Activated T-cell treated with anti-CD3 and anti-CD28 coated beads, Interleukin-2, amount 50 U/mL, for 24 hours (primary cell): ENCODE measurements at regions not wholly inside any gene's neighbourhood (a gene's known extent, or its start where the extent isn't known, plus 50 kb on each side); places are given as distances from the start of the nearest gene placed in this dataset.

Experiments
- DNase-seq: peaks from one replicate; pipeline ENCODE4 v3.0.0-alpha.2; 2020
- H3K27ac Mint-ChIP-seq: 2 replicates; pipeline ENCODE4 v1.8.0; 2020; ENCODE audit warnings: mild to moderate bottlenecking, mixed read lengths
- H3K27me3 Mint-ChIP-seq: 2 replicates; pipeline ENCODE4 v1.8.0; 2020; ENCODE audit warnings: mixed read lengths
- H3K36me3 Mint-ChIP-seq: 2 replicates; pipeline ENCODE4 v1.8.0; 2020; ENCODE audit warnings: low read depth, mixed read lengths
- H3K4me1 Mint-ChIP-seq: 2 replicates; pipeline ENCODE4 v1.8.0; 2020; ENCODE audit warnings: low read depth, mixed read lengths
- H3K4me3 Mint-ChIP-seq: 2 replicates; pipeline ENCODE4 v1.8.0; 2020; ENCODE audit warnings: mild to moderate bottlenecking, moderate library complexity, mixed read lengths
- H3K9me3 Mint-ChIP-seq: 2 replicates; pipeline ENCODE4 v1.8.0; 2020; ENCODE audit warnings: mixed read lengths

DNA sequence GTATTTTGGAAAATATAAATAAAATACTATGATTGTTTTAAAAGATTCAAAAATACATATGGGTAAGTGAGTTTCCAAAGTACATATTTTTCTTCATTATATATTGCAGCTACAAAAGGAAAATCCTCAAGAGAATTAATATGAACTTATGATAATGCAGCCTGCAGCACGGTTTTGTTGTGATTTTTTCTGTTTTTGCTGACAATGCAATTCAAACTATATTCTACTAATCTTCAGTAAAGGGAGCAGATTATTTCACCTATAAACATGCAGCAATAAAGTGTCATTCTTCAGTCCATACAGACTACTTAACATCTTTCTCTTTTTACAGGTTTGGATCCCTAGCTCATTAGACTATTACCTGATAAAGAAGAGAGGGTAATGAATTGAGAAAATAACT, 582.1 kb upstream of the MGAT4C start:
- Mint-ChIP-seq H3K9me3 (peaks cover 3% of the 10 kb centered on the region), H3K36me3 (no peaks in the 10 kb centered on the region)

DNA sequence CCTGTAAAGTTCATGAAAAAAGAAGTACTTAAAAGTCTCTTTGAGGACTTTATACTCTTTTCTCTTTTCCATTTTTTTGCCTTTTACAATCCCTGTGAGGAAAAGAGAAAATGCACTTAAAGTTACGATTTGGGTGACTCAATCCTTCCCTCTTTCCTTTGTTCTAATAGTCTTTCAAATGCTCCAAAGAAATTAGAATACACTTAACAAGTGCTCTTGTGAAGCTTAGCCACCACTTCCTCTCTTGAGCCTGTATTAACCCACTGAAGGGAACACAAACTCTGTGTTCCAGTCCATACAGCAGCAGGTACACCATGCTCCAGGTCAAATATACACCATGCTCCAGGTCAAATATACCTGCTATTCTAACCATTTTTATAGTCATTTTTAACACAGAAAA, 581.1 kb upstream of the MGAT4C start:
- H3K4me3 Mint-ChIP-seq, result no peak overlapping the region
- H3K36me3 Mint-ChIP-seq, result no peaks in the 10 kb centered on the region
- no peak overlapping the region for H3K27ac Mint-ChIP-seq
- peaks cover 3% of the 10 kb centered on the region for H3K9me3 Mint-ChIP-seq
- no peaks in the 10 kb centered on the region for H3K27me3 Mint-ChIP-seq
- no peak for DNase-seq
- H3K4me1 Mint-ChIP-seq, result no peaks in the 10 kb centered on the region

More for the DNA sequence above, 582.1 kb upstream of the MGAT4C start:
- no peaks in the 10 kb centered on the region for H3K4me1 Mint-ChIP-seq
- no peak for DNase-seq
- no peaks in the 10 kb centered on the region for H3K27me3 Mint-ChIP-seq
- H3K27ac Mint-ChIP-seq, result no peak overlapping the region
- H3K4me3 Mint-ChIP-seq, result no peak overlapping the region

DNA sequence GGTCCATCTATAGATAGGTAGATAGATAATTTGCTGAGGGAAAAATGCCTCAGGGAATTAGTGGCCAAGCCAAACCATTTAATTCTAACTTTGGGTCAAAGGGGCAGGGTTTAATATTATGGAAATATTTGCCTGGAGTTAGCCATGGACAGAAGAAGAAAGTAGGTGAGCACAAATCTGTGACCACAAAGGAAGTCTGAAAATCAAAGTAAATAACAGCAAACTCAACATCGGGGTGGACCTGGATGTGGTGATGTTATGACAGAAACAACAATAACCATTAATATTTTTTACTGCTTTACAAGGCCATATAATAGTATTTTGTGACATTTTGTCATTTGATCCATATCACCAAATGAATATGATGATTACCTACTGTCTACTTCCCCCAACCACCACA, 578.0 kb upstream of the MGAT4C start:
- no peak for DNase-seq
- no peaks in the 10 kb centered on the region for H3K36me3 Mint-ChIP-seq
- no peak overlapping the region for H3K4me3 Mint-ChIP-seq
- H3K9me3 Mint-ChIP-seq, result peaks cover 3% of the 10 kb centered on the region
- H3K4me1 Mint-ChIP-seq, result no peaks in the 10 kb centered on the region
- no peaks in the 10 kb centered on the region for H3K27me3 Mint-ChIP-seq
- no peak overlapping the region for H3K27ac Mint-ChIP-seq

DNA sequence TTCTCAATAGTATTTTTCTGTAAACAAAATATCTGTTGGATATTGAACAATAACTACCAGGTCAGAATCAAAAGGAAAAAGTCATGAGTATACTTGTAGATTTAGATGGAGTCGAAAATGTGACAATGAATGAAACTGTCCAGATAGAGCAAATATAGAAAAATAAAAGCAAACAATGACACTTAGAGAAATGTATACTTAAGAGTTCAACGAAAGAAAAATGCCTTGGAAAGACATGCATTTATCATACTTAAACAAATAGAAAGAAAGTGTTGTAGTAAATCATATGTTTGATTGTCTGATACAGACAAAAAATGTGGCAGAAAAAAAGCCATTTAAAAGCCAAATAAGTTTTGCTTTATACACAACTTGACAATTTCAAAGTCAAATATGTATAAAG, 571.2 kb upstream of the MGAT4C start:
- no peak for DNase-seq
- H3K27me3 Mint-ChIP-seq, result no peaks in the 10 kb centered on the region
- peaks cover 3% of the 10 kb centered on the region for H3K9me3 Mint-ChIP-seq
- no peak overlapping the region for H3K4me3 Mint-ChIP-seq
- no peaks in the 10 kb centered on the region for H3K4me1 Mint-ChIP-seq
- H3K36me3 Mint-ChIP-seq, result no peaks in the 10 kb centered on the region
- no peak overlapping the region for H3K27ac Mint-ChIP-seq

DNA sequence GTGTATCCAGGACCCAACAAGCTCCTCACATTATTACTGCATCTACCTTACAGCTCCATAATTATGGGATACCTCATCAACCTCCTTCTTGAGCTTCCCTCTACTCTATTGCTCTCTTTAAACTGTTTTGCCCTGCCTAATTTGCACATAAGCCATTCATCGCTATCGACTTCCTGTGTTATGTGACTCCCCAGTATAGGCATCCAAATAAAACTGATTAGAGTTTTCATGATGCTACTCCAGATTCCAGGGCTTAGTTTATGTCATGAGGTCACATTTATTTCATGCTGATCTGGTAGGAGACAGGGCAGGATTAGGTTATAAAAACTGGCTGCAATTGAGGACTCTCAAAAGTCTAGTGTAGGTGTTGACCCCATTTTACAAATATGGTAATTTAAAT, 569.9 kb upstream of the MGAT4C start:
- Mint-ChIP-seq H3K27ac (no peak overlapping the region), H3K36me3 (no peaks in the 10 kb centered on the region), H3K27me3 (no peaks in the 10 kb centered on the region), H3K4me1 (no peaks in the 10 kb centered on the region), H3K9me3 (peaks cover 5% of the 10 kb centered on the region), H3K4me3 (no peak overlapping the region)
- no peak for DNase-seq

DNA sequence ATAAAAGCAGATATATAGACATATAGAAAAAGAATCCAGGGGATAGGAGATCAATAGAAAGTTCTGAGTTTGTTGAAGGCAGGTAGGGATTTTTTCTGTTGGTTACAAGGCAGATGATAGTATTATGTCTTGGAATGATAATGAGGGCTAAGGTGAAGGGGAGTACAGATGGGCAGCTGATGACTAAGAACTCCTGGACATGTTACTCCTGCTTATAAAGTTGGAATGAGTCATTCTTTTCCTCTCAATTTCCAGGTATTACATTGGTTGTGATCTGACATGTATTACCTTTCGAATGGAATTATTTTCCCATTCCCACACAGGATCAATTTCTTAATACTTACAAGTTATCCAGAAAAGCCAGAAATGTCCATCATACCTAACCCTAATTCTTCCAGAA, 545.2 kb upstream of the MGAT4C start:
- Mint-ChIP-seq H3K27ac (no peak overlapping the region), H3K9me3 (peaks cover 8% of the 10 kb centered on the region), H3K4me3 (no peak overlapping the region), H3K4me1 (no peaks in the 10 kb centered on the region), H3K36me3 (no peaks in the 10 kb centered on the region), H3K27me3 (no peaks in the 10 kb centered on the region)
- DNase-seq, result no peak

DNA sequence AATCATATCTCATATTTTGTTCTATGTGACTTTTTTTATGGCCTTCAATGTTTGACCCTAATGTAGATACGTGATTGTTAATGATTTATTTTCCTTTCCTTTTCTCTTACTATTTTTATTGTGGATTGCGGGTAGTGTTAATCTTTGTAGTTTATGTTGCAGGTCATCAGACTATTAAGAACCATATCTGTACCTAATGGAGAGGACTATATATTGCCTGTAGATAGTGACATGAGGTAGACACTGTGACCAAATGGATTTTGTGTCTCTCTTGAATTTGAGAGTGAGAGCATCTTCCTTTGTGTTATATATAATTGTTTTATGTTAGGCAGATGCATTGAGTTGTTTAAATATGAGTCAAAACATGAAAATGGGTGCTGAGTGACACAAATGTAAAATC, 543.4 kb upstream of the MGAT4C start:
- Mint-ChIP-seq H3K4me1 (no peaks in the 10 kb centered on the region), H3K27me3 (no peaks in the 10 kb centered on the region), H3K36me3 (no peaks in the 10 kb centered on the region), H3K9me3 (peaks cover 6% of the 10 kb centered on the region), H3K27ac (no peak overlapping the region), H3K4me3 (no peak overlapping the region)
- DNase-seq, result no peak

DNA sequence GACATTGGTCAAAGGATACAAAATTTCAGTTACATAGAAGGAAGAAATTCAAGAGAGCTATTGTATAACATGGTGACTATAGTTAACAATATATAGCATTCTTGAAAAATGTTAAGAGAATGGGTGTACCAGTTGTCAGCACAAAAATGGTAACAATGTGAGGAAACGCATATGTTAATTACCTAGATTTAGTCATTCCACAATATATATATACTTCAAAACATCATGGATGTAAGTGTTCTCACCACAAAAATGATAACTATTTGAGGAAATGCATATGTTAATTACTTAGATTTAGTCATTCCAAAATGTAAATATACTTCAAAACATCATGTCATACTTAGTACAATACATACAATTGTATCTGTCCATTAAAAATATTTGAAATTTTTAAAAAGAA, 540.4 kb upstream of the MGAT4C start:
- peaks cover 8% of the 10 kb centered on the region for H3K9me3 Mint-ChIP-seq
- H3K27me3 Mint-ChIP-seq, result no peaks in the 10 kb centered on the region
- no peaks in the 10 kb centered on the region for H3K36me3 Mint-ChIP-seq
- DNase-seq, result no peak
- no peaks in the 10 kb centered on the region for H3K4me1 Mint-ChIP-seq
- H3K4me3 Mint-ChIP-seq, result no peak overlapping the region
- no peak overlapping the region for H3K27ac Mint-ChIP-seq

DNA sequence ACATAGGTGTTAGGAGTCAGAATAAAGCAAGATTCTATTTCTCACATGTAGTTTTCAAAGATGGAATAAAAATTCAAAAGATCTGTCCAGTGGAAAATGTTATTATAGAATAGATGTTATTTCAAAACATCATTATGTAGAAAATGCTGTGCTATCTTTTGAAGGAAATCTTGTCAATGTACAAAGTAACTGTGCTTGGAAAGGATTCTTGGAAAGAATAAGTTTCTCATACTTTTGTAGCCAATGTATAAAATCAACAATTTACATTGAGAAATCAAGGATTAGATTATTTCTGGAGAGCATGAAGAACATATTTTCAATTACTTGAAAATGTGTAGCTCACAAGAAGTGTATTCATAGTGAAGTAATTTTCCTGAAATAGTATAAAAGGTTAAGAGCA, 532.5 kb upstream of the MGAT4C start:
- Mint-ChIP-seq H3K9me3 (peaks cover 11% of the 10 kb centered on the region), H3K27me3 (no peaks in the 10 kb centered on the region), H3K27ac (no peak overlapping the region), H3K4me1 (no peaks in the 10 kb centered on the region), H3K36me3 (no peaks in the 10 kb centered on the region), H3K4me3 (no peak overlapping the region)
- no peak for DNase-seq

DNA sequence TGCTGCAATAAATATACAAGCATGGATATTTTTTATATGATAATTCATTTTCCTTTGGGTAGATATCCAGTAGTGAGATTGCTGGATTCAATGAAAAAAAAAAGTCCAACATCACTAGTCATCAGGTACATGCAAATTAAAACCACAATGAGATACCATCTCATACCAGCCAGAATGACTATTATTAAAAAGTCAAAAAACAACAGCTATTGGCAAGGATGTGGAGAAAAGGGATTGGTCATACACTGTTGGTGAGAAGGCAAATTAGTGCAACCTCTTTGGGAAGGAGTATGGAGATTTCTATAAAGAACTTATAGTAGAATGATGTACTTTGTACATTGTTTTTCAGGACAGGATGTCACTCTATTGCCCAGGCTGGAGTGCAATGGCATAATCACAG, 531.2 kb upstream of the MGAT4C start:
- H3K4me1 Mint-ChIP-seq, result no peaks in the 10 kb centered on the region
- H3K27me3 Mint-ChIP-seq, result no peaks in the 10 kb centered on the region
- H3K4me3 Mint-ChIP-seq, result no peak overlapping the region
- no peak for DNase-seq
- peaks cover 11% of the 10 kb centered on the region for H3K9me3 Mint-ChIP-seq
- no peaks in the 10 kb centered on the region for H3K36me3 Mint-ChIP-seq
- H3K27ac Mint-ChIP-seq, result no peak overlapping the region

DNA sequence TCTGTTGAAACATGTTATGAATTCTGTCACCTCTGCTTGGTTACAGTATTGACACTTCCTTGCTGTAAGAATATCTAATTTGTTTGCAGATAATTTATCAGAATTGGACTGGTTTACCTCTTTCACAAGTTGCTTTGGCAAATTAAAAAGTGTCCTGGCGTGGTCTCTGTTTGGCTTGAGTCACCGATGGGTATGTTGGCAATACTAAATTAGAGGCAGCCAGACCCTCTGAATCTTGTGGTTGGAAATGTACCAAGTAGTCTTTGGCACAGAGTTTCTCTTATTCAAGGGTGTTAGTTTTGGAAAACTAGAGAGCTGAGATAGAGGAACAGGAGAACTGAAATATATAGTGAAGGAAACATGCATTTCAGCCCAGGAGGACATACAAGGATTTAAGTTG, 521.1 kb upstream of the MGAT4C start:
- Mint-ChIP-seq H3K4me3 (no peak overlapping the region), H3K27ac (no peak overlapping the region), H3K9me3 (peaks cover 15% of the 10 kb centered on the region), H3K27me3 (no peaks in the 10 kb centered on the region), H3K4me1 (no peaks in the 10 kb centered on the region), H3K36me3 (no peaks in the 10 kb centered on the region)
- DNase-seq, result no peak

DNA sequence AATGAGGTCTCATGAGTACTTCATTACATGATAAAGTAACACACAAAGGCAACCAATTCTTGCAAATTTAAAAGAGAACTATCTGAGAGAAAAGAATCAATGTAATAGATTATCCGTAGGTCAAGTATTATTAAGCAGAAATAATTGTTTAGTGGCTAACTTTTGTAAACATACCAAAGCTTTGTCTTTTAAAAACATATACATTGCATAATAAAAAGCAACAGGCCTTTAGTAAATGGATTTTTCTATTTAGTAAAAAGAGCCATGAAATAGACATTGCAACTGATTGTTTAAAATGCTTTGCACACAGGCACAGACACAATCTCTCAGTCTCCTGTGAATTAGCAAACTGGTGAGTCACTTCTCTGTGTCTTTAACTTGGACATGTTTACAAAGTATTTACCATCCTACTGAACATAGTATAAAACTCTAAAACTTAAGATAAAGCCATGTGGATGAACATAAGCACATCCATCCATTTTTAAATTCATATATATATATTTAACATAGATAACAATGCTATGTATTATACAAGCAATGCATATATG, 518.7 kb upstream of the MGAT4C start:
- H3K4me1 Mint-ChIP-seq, result no peaks in the 10 kb centered on the region
- H3K36me3 Mint-ChIP-seq, result no peaks in the 10 kb centered on the region
- no peak overlapping the region for H3K27ac Mint-ChIP-seq
- no peak overlapping the region for H3K4me3 Mint-ChIP-seq
- no peaks in the 10 kb centered on the region for H3K27me3 Mint-ChIP-seq
- DNase-seq, result no peak
- H3K9me3 Mint-ChIP-seq, result peaks cover 10% of the 10 kb centered on the region

DNA sequence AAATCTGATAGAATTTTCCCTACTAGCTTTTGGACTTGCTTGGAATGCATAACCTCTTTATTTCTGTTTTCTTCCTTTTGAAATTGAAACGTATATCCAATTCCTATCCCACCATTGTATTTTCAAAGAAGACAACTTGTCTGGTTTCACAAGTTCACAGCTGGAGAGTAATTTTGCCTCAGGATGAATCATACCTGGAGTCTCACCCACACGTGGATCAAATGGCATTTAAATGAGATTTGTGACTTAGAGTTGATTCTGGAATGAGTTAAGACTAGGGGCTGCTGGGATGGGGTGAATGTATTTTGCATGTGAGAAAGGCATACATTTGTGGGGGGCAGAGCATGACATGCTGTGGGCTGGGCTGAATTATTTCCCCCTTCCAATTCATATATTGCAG, 516.5 kb upstream of the MGAT4C start:
- no peak for DNase-seq
- Mint-ChIP-seq H3K36me3 (no peaks in the 10 kb centered on the region), H3K27ac (no peak overlapping the region), H3K4me1 (no peaks in the 10 kb centered on the region), H3K27me3 (no peaks in the 10 kb centered on the region), H3K4me3 (no peak overlapping the region), H3K9me3 (peaks cover 7% of the 10 kb centered on the region)

DNA sequence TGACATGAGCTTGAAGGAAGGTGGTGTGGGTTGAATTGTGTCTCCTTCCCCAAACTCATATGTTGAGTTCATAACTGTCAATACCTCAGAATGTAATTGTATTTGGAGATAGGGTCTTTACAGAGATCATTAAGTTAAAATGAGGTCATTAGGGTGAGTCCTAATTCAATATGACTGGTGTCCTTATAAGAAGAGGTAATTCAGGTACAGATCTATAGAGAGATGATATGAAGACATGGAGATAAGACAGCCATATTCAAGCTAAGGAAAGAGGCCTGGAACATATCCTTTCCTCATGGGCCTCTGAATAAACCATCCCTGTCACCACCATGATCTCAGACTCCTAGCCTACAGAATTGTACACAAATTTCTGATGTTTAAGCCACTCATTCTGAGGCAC, 514.7 kb upstream of the MGAT4C start:
- H3K9me3 Mint-ChIP-seq, result peaks cover 7% of the 10 kb centered on the region
- no peaks in the 10 kb centered on the region for H3K36me3 Mint-ChIP-seq
- H3K27me3 Mint-ChIP-seq, result no peaks in the 10 kb centered on the region
- no peak overlapping the region for H3K4me3 Mint-ChIP-seq
- no peak for DNase-seq
- no peaks in the 10 kb centered on the region for H3K4me1 Mint-ChIP-seq
- H3K27ac Mint-ChIP-seq, result no peak overlapping the region

DNA sequence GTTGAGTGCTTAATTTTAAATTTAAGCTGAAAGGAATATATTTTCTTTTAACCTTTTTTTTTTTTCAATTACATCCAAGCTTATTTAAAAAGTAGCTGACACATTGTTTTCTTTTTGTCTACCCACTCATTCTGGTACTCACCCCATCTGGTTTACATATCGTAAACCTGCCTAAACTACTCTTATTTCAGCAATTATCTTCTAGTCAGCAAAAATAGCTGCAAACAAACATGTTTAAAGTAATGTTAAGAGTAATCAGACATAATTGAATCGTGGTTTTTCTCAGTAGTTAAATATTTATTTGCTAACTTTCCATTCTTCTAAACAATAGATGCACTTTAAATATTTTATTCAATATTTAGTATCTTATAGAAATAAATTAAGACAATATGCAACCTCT, 492.7 kb upstream of the MGAT4C start:
- H3K4me3 Mint-ChIP-seq, result no peak overlapping the region
- H3K9me3 Mint-ChIP-seq, result no peaks in the 10 kb centered on the region
- no peak for DNase-seq
- no peaks in the 10 kb centered on the region for H3K36me3 Mint-ChIP-seq
- H3K27me3 Mint-ChIP-seq, result no peaks in the 10 kb centered on the region
- H3K27ac Mint-ChIP-seq, result no peak overlapping the region
- H3K4me1 Mint-ChIP-seq, result no peaks in the 10 kb centered on the region

DNA sequence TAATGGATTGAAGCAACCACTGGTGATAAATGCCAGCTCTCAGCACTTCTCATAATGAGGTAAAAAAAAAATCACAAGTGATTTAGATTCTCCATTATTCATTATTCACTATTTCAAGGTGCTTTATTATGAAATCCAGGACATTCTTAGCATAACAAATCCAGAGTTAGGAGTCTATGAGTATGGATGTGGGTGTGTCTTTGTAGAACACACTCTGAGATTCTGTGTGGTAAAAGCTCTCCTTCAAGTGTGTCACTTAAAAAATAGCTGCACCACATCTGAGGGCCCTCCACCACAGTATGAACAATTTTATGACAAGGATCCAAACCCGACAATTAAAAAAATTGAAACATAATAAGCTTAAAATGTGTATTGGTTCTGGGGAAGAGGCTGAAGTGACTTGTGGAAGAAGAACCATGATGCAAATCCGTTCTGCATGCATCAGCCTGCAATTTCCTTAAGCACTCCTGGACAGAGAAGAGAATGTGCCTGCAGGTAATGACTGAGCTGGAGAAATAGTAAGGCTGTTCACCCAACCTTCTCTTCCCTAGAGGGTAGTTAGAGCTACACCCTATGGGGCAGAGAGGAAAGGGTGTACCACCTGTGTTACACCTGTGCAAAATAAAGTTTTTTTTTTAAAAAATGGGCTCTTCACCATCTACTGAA, 488.5 kb upstream of the MGAT4C start:
- Mint-ChIP-seq H3K27me3 (no peaks in the 10 kb centered on the region), H3K9me3 (no peaks in the 10 kb centered on the region), H3K27ac (no peak overlapping the region), H3K4me3 (no peak overlapping the region), H3K36me3 (no peaks in the 10 kb centered on the region), H3K4me1 (no peaks in the 10 kb centered on the region)
- DNase-seq, result no peak
